ENCODE measurements at regions not wholly inside any gene's neighbourhood (a gene's known extent, or its start where the extent isn't known, plus 50 kb on each side); places are given as distances from the start of the nearest gene placed in this dataset.

DNA sequence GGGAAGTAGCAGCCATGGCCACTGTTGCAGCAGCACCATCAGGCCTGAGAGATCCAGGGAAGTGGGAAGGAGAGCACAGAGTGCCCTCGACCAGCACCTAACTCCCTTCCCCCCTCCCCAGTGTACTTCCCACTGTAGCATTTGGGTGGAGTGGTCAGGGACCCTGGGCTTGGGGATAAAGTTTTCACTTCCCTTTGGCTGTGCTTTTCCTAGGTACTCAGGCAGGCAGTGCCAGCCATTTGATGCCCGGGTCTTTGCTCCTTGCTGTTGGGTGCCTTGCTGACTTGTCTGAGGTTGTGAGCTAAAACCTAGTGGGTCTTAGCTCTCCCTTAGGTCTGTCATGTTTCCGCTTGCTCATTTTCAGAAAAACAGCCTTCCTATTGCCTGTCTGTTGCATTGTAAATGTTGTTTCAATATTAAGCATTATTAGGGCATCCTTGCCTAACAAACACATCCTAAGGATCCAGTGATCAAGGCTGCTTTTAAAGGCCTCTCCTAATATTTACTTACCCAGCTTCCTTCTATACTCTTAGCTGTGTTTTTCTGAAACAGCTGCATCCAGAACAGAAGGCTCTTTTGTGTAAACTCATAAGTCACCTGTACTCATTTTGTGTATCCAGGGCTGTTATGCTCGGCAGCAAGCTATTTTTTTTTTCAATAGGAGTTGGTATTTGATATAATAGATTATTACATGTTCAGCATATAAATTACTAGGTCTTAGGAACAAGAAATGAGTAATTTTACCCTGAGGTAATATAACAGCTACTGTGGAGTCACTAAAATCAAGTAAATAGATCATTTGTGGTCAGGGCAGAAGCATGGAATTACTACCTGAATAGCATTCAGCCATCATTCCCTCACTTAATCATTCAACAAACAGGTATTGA is 418.6 kb upstream of the PROX1 start:
- no peak overlapping the region for H3K4me2 ChIP-seq (ENCODE audit: low read length)
- H3K27me3 Mint-ChIP-seq (ENCODE audit: low read depth, unreplicated experiment), result peaks cover 15% of the 10 kb centered on the region
- no peaks in the 10 kb centered on the region for H3K36me3 ChIP-seq (ENCODE audit: insufficient read depth, low read length)
- H3K9me3 Mint-ChIP-seq (ENCODE audit: unreplicated experiment), result peaks cover 4% of the 10 kb centered on the region
- peaks cover 9% of the 10 kb centered on the region for H3K9me3 ChIP-seq (ENCODE audit: insufficient read depth, low read depth, low read length)
- no peaks in the 10 kb centered on the region for H3K4me1 ChIP-seq (ENCODE audit: insufficient read depth, low read length)
- no peaks in the 10 kb centered on the region for H3K36me3 Mint-ChIP-seq (ENCODE audit: low read depth, unreplicated experiment)
- H2AFZ ChIP-seq (ENCODE audit: low read depth, low read length), result no peak overlapping the region
- no peak overlapping the region for H3K27ac ChIP-seq (ENCODE audit: low read depth, low read length)
- no peaks in the 10 kb centered on the region for H3K79me2 ChIP-seq (ENCODE audit: insufficient read depth, low read length)
- no peaks in the 10 kb centered on the region for H3K27me3 ChIP-seq (ENCODE audit: insufficient read depth, low read length)
- no peaks in the 10 kb centered on the region for H3K4me1 Mint-ChIP-seq (ENCODE audit: low read depth, unreplicated experiment)
- no peaks in the 10 kb centered on the region for H4K20me1 ChIP-seq (ENCODE audit: insufficient read depth, low read length)
- no peak overlapping the region for H3K9ac ChIP-seq (ENCODE audit: low read length)
- no peak for DNase-seq (ENCODE audit: low read depth)
- FAIRE-seq, result no peak
- no peak overlapping the region for H3K4me3 ChIP-seq (ENCODE audit: insufficient read depth, low read depth, low read length)
- H3K4me3 Mint-ChIP-seq (ENCODE audit: unreplicated experiment), result no peak overlapping the region
- TF ChIP-seq, protein P1, sequence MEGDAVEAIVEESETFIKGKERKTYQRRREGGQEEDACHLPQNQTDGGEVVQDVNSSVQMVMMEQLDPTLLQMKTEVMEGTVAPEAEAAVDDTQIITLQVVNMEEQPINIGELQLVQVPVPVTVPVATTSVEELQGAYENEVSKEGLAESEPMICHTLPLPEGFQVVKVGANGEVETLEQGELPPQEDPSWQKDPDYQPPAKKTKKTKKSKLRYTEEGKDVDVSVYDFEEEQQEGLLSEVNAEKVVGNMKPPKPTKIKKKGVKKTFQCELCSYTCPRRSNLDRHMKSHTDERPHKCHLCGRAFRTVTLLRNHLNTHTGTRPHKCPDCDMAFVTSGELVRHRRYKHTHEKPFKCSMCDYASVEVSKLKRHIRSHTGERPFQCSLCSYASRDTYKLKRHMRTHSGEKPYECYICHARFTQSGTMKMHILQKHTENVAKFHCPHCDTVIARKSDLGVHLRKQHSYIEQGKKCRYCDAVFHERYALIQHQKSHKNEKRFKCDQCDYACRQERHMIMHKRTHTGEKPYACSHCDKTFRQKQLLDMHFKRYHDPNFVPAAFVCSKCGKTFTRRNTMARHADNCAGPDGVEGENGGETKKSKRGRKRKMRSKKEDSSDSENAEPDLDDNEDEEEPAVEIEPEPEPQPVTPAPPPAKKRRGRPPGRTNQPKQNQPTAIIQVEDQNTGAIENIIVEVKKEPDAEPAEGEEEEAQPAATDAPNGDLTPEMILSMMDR (IDR thresholded peaks at IDR 0.05; ENCODE audit: insufficient read depth, low read depth, low read length), result no peak
- no peak for TF ChIP-seq EZH2 (IDR thresholded peaks at IDR 0.05; ENCODE audit: insufficient read depth, low read length)
- no peak overlapping the region for H3K27ac Mint-ChIP-seq (ENCODE audit: unreplicated experiment)

DNA sequence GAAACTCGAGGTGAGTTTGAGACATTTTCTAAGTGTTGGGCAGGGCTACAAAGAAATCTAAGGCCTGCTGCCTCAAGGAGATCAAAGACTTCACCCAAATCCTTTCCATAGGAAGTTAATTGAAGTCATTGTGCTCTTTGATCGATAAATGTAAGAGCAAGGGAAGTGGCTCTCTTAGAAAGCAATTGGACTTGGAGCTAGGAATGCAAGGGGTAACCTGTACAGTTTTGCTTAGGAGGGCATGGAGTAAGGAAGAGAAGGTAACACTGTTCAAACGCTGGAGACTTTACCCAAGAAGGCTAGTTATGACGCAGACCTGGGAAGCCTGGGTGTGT is 418.0 kb upstream of the PROX1 start:
- Histone ChIP-seq H3K36me3 (ENCODE audit: insufficient read depth, low read length) (no peaks in the 10 kb centered on the region), H3K9me3 (ENCODE audit: insufficient read depth, low read depth, low read length) (peaks cover 9% of the 10 kb centered on the region)

More for the DNA sequence above, 418.0 kb upstream of the PROX1 start:
- DNase-seq (ENCODE audit: low read depth) (no peak), FAIRE-seq (no peak)
- Mint-ChIP-seq H3K27ac (ENCODE audit: unreplicated experiment) (no peak overlapping the region), H3K36me3 (ENCODE audit: low read depth, unreplicated experiment) (no peaks in the 10 kb centered on the region), H3K4me3 (ENCODE audit: unreplicated experiment) (no peak overlapping the region), H3K4me1 (ENCODE audit: low read depth, unreplicated experiment) (no peaks in the 10 kb centered on the region), H3K27me3 (ENCODE audit: low read depth, unreplicated experiment) (peaks cover 17% of the 10 kb centered on the region), H3K9me3 (ENCODE audit: unreplicated experiment) (peaks cover 4% of the 10 kb centered on the region)
- no peak overlapping the region for H3K4me2 ChIP-seq (ENCODE audit: low read length)
- no peak overlapping the region for H3K4me3 ChIP-seq (ENCODE audit: insufficient read depth, low read depth, low read length)
- H4K20me1 ChIP-seq (ENCODE audit: insufficient read depth, low read length), result no peaks in the 10 kb centered on the region
- H3K4me1 ChIP-seq (ENCODE audit: insufficient read depth, low read length), result no peaks in the 10 kb centered on the region
- no peaks in the 10 kb centered on the region for H3K79me2 ChIP-seq (ENCODE audit: insufficient read depth, low read length)
- no peak overlapping the region for H3K27ac ChIP-seq (ENCODE audit: low read depth, low read length)
- no peak for TF ChIP-seq EZH2 (IDR thresholded peaks at IDR 0.05; ENCODE audit: insufficient read depth, low read length)
- TF ChIP-seq, protein P1 (IDR thresholded peaks at IDR 0.05; ENCODE audit: insufficient read depth, low read depth, low read length), result no peak
- H2AFZ ChIP-seq (ENCODE audit: low read depth, low read length), result no peak overlapping the region
- no peaks in the 10 kb centered on the region for H3K27me3 ChIP-seq (ENCODE audit: insufficient read depth, low read length)
- H3K9ac ChIP-seq (ENCODE audit: low read length), result no peak overlapping the region
